Activated effector memory CD4-positive, alpha-beta T cell treated with Interleukin-2 at 50 U/mL for 16 hours (primary cell): ENCODE measurements at regions not wholly inside any gene's neighbourhood (a gene's known extent, or its start where the extent isn't known, plus 50 kb on each side); places are given as distances from the start of the nearest gene placed in this dataset.
"Not testable (repeated sequence)": the region's sequence is repeated elsewhere in the genome, so short reads cannot be mapped to it uniquely, and the experiment has no call there.

ENCODE experiments used
- DNase-seq: peaks from one replicate; pipeline ENCODE4 v3.0.0-alpha.2; 2020

GRCh38 chr12:60201891-60202290 lies 606.1 kb downstream of the SLC16A7 start:
- DNase-seq, result no peak

- DNase-seq, result no peak
Observed at GRCh38 chr12:60205500-60205899, 609.7 kb downstream of the SLC16A7 start.

- no peak for DNase-seq
Observed at GRCh38 chr12:60209521-60209920, 613.7 kb downstream of the SLC16A7 start.

GRCh38 chr12:60209933-60210332 lies 614.1 kb downstream of the SLC16A7 start:
- no peak for DNase-seq

DNA sequence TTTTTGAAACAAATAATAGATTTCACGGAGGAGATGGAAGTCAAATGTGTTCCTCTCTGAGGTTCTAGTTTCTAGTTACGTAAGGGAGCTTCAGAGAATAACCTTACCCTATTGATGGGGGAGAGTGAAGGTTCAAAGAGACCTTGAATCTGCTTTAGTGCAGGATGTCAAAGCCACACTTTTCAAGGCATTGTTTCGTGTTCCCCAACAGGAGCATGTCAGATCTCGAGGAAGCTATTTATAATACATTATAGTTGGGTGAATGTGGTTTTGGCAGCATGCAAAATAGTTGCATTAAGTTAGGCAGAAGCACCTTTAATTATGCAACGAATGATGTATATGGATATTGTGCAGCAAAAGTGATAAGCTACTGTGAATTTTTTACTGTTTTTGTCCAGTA lies 614.9 kb downstream of the SLC16A7 start:
- DNase-seq, result no peak

- no peak for DNase-seq
Observed at GRCh38 chr12:60211244-60211643, 615.4 kb downstream of the SLC16A7 start.

DNA sequence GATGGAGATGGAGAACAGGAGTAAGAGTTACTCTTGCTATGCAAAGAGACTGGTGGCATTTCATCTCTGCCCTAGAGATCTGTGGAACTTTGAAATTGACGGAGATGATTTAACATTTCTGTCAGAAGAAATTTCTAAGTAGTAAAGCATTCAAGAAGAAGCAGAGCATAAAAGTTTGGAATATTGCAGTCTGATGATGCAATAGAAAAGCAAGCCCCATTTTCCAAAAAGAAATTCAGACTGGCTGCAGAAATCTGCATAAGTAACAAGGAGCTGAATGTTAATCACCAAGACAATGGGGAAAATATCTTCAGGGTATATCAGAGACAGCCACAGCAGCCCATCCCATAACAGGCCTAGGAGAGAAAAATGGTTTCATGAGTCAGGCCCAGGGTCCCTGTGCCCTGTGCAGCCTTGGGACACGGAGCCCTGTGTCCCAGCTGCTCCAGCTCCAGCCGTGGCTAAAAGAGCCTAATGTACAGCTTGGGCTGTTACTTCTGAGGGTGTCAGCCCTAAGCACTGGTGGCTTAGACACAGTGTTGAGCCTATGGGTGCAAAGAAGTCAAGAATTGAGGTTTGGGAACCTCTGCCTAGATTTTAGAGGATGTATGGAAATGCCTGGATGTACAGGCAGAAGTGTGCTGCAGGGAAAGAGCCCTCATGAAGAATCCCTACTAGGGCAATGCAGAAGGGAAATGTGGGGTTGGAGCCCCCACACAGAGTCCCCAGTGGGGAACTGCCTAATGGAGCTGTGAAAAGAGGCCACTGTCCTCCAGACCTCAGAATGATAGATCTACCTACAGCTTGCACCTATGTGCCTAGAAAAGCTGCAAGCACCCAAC lies 616.6 kb downstream of the SLC16A7 start:
- DNase-seq, result no peak

DNA sequence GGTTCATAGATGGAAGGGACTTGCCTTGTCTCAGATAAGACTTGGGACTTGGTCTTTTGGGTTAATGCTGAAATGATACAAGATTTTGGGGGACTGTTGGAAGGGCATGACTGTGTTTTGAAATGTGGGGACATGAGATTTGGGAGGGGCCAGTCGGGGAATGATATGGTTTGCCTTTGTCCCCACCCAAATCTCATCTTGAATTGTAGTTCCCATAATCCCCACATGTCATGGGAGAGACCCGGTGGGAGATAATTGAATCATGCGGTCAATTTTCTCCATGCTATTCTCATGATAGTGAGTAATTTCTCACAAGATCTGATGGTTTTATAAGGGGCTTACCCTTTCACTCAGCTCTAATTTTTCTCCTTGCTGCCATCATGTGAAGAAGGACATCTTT lies 617.4 kb downstream of the SLC16A7 start:
- DNase-seq, result not testable (repeated sequence)

DNA sequence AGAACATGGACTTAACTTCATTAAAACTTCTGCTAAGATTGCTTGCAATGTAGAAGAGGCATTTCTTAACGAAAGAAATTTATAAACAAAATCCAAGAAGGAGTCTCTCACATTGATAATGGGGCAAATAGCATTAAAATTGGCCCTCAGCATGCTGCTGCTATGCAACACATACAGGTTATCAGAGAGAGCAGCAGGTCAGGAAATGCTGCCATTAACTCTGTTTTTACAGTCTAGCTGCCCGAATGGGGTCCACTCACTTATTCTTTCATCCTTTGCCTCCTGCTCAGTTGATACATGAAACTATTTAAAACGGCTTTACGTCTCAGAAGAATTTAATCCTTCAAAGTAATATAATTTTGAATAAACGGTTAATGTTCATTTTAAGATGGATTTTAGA lies 620.4 kb downstream of the SLC16A7 start:
- DNase-seq, result no peak

DNA sequence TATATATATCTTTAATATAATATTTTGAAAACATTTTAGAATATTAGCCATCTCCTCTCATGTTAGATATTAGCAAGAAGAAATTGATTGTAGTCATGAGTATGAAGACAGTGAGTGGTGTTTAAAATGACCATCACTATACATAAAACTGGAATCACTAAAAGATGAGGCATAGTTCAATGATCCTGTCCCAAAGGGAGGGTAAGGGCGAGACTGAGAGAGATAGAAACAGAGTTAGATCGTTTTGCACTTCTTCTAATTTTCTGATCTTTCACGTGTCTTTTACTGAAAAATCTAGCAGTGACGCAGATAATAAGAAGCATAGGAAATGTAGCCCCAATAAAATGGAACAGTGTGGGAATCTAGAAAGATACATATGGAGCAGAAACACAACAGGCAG lies 627.4 kb downstream of the SLC16A7 start:
- DNase-seq, result no peak

DNA sequence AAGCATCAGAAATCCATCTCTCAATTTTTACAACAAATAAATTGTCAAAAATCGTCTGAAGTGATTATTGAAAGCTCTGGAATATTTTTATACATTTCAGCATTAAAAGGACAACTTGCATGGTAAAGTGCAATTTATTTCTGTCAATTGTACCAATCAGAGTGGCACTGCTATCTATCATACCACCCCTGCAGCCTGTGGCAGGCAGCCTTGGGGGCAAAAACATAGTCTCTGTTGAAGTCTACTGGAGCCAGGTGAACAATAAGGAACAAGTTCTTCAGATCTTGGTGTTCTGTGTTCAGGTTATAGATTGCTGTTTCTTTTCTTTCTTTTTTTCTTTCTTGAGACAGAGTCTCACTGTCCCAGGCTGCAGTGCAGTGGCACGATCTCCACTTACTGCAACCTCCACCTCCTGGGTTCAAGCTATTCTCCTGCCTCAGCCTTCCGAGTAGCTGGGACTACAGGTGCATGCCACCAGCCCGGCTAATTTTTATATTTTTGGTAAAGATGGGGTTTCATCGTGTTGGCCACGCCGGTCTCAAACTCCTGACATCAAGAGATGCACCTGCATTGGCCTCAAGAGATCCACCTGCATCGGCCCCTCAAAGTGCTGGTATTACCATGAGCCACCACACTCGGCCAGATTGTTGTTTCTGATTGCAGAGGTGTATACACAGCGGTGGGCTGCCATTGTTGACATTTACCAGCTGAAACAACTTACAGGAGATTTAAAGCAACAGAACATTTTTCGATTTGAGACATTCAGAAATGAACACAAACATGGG lies 629.6 kb downstream of the SLC16A7 start:
- no peak for DNase-seq

DNA sequence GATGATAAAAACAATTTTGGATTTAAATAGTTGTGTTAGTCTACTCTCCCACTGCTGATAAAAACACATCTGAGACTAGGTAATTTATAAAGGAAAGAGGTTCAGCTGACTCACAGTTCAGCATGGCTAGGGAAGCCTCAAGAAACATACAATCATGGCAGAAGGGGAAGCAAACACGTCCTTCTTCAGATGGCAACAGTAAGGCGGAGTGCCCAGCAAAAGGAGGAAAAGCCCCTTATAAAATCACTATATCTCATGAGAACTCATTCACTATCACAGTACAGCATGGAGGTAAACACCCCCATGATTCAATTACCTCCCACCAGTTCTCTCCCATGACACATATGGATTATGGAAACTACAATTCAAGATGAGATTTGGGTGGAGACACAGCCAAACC lies 632.1 kb downstream of the SLC16A7 start:
- DNase-seq, result no peak

GRCh38 chr12:60230056-60230455 lies 634.2 kb downstream of the SLC16A7 start:
- DNase-seq, result no peak

DNA sequence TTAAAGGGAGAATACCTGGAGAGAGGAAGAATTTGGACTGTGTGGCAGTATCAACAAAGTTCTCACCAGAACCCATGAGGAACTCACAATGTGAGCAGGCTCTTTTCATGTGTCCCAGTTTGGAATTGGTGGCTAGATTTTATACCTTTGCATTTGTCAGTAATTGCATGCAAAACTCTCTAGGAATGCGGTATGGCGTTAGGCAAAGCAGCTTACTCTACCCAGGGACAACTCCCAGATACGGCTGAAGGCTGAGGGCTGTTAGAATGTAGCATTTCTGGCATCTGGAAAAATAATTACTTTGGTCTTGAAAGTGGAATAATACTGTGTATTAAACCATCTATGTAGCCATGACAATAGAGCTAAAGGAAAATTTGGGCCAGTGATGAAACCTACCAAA lies 635.5 kb downstream of the SLC16A7 start:
- no peak for DNase-seq

DNA sequence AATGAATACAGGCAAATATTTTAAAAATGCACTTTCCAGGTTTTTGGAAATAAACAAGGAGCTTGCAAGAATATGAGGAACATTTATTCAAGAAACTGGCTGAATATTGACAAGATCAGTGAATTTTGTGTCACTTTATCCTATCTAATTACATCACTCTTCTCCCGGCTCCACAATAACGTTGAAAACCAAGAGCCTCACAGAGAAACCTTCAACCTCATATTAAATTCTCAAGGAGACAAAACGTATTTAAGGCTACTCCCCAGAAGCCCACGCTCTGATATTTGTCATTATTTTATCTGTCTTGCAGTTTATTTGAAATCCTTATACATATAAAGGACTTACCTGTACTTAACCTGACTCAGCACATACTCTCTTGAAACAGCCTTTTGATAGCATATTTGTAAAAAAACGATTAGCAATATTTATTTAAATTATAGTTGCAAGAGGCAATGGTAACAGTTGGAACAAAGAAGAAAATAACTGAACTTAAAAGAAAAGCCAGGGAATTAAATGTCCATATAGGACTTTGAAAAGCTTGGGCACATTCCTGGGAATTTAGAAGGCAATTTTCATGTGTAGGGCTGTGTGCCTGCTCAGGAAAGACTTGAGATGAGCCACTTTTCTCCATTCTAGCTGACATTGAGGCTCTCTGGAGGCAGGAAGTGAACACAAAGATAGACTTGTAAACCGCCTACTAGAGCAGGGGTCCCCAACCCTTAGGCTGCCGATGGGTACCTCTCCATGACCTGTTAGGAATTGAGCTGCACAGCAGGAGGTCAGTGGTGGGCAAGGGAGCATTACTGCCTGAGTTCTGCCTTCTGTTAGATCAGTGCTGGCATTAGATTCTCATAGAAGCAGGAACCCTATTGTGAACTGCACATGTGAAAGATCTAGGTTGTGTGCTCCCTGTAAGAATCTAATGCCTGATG lies 636.4 kb downstream of the SLC16A7 start:
- no peak for DNase-seq

DNA sequence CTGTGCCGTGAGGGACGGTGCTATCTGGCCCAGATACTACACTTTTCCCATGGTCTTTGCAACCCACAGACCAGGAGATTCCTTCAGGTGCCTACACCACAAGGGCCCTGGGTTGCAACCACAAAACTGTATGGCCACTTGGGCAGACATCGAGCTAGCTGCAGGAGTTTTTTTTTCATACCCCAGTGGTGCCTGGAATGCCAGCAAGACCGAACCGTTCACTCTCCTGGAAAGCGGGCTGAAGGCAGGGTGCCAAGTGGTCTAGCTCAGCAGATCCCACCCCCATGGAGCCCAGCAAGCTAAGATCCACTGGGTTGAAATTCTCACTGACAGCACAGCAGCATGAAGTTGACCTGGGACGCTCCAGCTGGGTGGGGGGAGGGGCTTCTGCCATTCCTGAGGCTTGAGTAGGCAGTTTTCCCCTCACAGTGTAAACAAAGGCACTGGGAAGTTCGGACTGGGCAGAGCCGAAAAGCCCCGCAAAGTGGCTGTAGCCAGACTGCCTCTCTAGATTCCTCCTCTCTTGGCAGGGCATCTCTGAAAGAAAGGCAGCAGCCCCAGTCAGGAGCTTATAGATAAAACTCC lies 638.9 kb downstream of the SLC16A7 start:
- DNase-seq, result not testable (repeated sequence)

DNA sequence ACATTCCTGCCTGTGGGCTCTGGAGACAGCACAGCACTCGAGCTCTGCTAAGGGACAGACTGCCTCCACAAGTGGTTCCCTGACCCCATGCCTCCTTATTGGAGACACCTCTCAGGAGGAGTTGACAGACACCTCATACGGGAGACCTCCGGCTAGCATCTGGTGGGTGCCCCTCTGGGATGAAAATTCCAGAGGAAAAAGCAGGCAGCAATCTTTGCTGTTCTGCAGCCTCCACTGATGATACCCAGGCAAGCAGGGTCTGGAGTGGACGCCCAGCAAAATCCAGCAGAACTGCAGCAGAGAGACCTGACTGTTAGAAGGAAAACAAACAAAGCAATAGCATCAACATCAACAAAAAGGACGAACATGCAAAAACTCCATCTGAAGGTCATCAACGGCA lies 639.4 kb downstream of the SLC16A7 start:
- DNase-seq, result no peak

- DNase-seq, result not testable (repeated sequence)
Observed at GRCh38 chr12:60236416-60236815, 640.6 kb downstream of the SLC16A7 start.

DNA sequence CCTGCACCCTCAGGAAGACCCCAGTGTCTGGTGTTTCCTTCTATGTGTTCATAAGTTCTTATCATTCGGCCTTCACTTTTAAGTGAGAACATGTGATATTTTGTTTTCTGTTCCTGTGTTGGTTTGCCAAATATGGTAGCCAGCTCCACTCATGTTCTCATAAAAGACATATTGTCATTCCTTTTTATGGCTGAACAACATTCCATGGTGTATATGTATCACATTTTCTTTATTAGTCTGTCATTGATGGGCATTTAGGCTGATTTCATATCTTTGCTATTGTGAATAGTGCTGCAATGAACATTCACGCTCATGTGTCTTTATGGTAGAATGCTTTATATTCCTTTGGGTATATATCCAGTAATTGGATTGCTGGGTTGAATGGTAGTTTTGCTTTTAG lies 645.1 kb downstream of the SLC16A7 start:
- DNase-seq, result no peak

DNA sequence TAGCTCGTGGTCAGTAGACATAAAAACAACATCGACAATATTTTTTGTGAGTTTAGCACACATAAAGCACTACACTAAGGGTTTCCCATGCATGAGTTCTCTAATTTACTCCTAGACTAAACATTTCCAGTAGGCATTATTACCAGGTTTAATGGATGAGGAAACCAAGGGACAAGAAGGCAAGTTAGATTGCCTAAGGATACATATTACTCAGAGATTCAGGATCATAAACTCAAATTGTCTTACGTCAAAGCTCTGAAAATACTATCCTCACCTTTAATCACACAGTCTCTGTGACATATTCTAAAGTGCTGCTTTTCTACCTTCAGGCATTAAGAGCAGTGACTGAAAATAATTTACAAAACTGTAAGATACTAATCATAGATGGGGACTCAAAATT lies 655.3 kb downstream of the SLC16A7 start:
- no peak for DNase-seq

DNA sequence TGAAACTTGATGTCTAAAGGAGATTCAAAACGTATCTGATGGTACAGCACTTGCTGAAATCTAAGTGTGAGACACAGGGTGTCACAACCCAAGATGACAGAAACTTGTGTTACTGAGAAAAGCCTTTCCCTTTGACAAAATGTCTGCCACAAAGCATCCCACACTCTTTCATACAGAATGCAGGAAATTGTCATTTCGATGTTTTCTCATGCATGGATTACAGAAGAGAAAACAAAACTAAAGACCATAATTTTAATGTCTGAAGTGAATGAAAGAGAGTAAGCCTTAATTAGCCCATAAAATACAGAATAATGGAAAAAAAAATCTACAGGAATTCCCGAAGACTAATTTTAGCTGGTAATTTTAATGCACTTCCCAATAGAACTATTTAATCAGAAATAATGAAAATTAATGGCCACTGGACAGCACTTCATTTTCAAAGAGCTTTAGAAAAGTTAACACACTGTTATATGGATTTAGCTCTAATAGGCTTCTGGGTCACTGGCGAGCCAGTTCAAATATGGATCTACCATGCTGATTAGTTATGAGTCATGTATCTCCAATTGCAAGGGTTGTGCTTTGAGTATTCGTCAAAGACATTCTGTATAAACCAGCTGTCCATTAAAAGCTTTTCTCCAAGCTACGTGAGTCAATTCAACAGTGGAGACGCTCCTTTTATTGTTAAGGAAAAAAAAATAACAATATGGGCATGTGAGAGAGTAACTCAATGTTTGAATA lies 656.7 kb downstream of the SLC16A7 start:
- no peak for DNase-seq

GRCh38 chr12:60255044-60255443 lies 659.2 kb downstream of the SLC16A7 start:
- no peak for DNase-seq
